A549 (cell line): ENCODE measurements at regions not wholly inside any gene's neighbourhood (a gene's known extent, or its start where the extent isn't known, plus 50 kb on each side); places are given as distances from the start of the nearest gene placed in this dataset.

ENCODE experiments used
- ATAC-seq, 2 experiments: fragments of 200-7000 bp in 1 of 2; fragments of >200 bp in 1 of 2; cut with Nextera tagmentation in 1 of 2; cut with Tn5 transposase in 1 of 2; 3 replicates each; pipeline versions ENCODE4 v1.8.0 to v1.9.1; 2018 to 2020; ENCODE audit warnings: mild to moderate bottlenecking in 1 of 2, moderate library complexity in 1 of 2
- CTCF ChIA-PET: fragments of 300-600 bp; sonication (Branson Sonifier 250); formaldehyde crosslinking; extraction: SDS; loops from one replicate; lab custom pipeline; 2021; ENCODE audit warnings: antibody characterized with exemption, inconsistent platforms; lab: Yijun Ruan, JAX
- POLR2A ChIA-PET: fragments of 350-600 bp; formaldehyde crosslinking; extraction: SDS; loops from one replicate; lab custom pipeline; 2021; ENCODE audit warnings: antibody characterized with exemption, inconsistent platforms; lab: Yijun Ruan, JAX
- DNase-seq, 2 experiments: peaks; one replicate each; pipeline versions ENCODE4 v3.0.0 to v3.0.0-alpha.2; 2011 to 2016; ENCODE audit warnings: low read depth in 1 of 2, low spot score in 1 of 2
- FAIRE-seq: peaks from 2 replicates; lab custom pipeline; 2011; peaks lifted over from hg19 to GRCh38; lab: Jason Lieb, UNC
- H3K27ac ChIP-seq, 2 experiments: fragments of >200 bp; sonication (Bioruptor Twin); formaldehyde crosslinking; 3 replicates each; pipeline ENCODE4 v1.5.1; 2016 to 2017
- H3K4me1 ChIP-seq: fragments of >200 bp; sonication (Bioruptor Twin); formaldehyde crosslinking; 3 replicates; pipeline ENCODE4 v1.6.1; 2016
- H3K4me2 ChIP-seq: fragments of >200 bp; sonication (Bioruptor Twin); formaldehyde crosslinking; 3 replicates; pipeline ENCODE4 v1.6.1; 2016
- H3K4me3 ChIP-seq: fragments of >200 bp; sonication (Bioruptor Twin); formaldehyde crosslinking; 3 replicates; pipeline ENCODE4 v1.5.1; 2016
- H3K9me3 ChIP-seq: fragments of >200 bp; sonication (Bioruptor Twin); formaldehyde crosslinking; 3 replicates; pipeline ENCODE4 v1.6.1; 2016
- CBX2 ChIP-seq: fragments of 200-600 bp; sonication (generic); IDR thresholded peaks from 2 replicates; pipeline ENCODE4 v1.6.1; 2016; ENCODE audit warnings: low read depth, mild to moderate bottlenecking, borderline replicate concordance
- CEBPB ChIP-seq, 2 experiments: fragments of >200 bp in 1 of 2; sonication (Bioruptor Twin) in 1 of 2; formaldehyde crosslinking in 1 of 2; IDR thresholded peaks; 2 replicates each; pipeline ENCODE4 v1.6.1; 2012 to 2016
- CHD2 ChIP-seq: fragments of 150-350 bp; IDR thresholded peaks from 2 replicates; pipeline ENCODE4 v1.6.1; 2014; ENCODE audit warnings: low read length; ENCODE audit not compliant: partially characterized antibody
- E2F6 ChIP-seq: IDR thresholded peaks from 2 replicates; pipeline ENCODE4 v1.6.1; 2012; ENCODE audit warnings: low read depth, borderline replicate concordance
- EHF ChIP-seq: fragments of 250-450 bp; sonication (Bioruptor Pico); IDR thresholded peaks from 2 replicates; pipeline ENCODE4 v1.5.0; 2020; ENCODE audit warnings: mild to moderate bottlenecking
- EHMT2 ChIP-seq: fragments of 200-600 bp; sonication (generic); IDR thresholded peaks from 2 replicates; pipeline ENCODE4 v1.6.1; 2016; ENCODE audit warnings: antibody characterized with exemption, low read depth, mild to moderate bottlenecking, moderate library complexity
- ESRRA ChIP-seq: fragments of 150-350 bp; IDR thresholded peaks from 2 replicates; pipeline ENCODE4 v1.6.1; 2014; ENCODE audit warnings: mild to moderate bottlenecking, low read length, borderline replicate concordance
- FOSB ChIP-seq: fragments of 250-450 bp; sonication (Bioruptor Pico); IDR thresholded peaks from 2 replicates; pipeline ENCODE4 v1.5.0; 2020; ENCODE audit warnings: mild to moderate bottlenecking, moderate library complexity
- GATA3 ChIP-seq: IDR thresholded peaks from 2 replicates; pipeline ENCODE4 v1.6.1; 2012; ENCODE audit warnings: borderline replicate concordance
- HOXA7 ChIP-seq: fragments of 250-450 bp; sonication (Bioruptor Pico); IDR thresholded peaks from 2 replicates; pipeline ENCODE4 v1.5.0; 2020; ENCODE audit warnings: mild to moderate bottlenecking, moderate library complexity
- HOXB13 ChIP-seq: fragments of 250-450 bp; sonication (Bioruptor Pico); IDR thresholded peaks from 2 replicates; pipeline ENCODE4 v1.5.0; 2020; ENCODE audit warnings: low read depth, mild to moderate bottlenecking, moderate library complexity
- JUN ChIP-seq, 2 experiments: fragments of >200 bp; sonication (Bioruptor Twin); formaldehyde crosslinking; IDR thresholded peaks; 2 replicates in 1 of 2; 3 replicates in 1 of 2; pipeline ENCODE4 v1.6.1; 2016 to 2017
- KDM1A ChIP-seq: fragments of 200-600 bp; sonication (generic); IDR thresholded peaks from 2 replicates; pipeline ENCODE4 v1.6.1; 2016; ENCODE audit warnings: low read depth, mild to moderate bottlenecking
- MAFK ChIP-seq: fragments of 450-650 bp; IDR thresholded peaks from 2 replicates; pipeline ENCODE4 v1.6.1; 2014; ENCODE audit not compliant: partially characterized antibody
- MAX ChIP-seq: IDR thresholded peaks from 2 replicates; pipeline ENCODE4 v1.6.1; 2012
- MAZ ChIP-seq: fragments of 150-350 bp; IDR thresholded peaks from 2 replicates; pipeline ENCODE4 v1.6.1; 2014; ENCODE audit warnings: antibody characterized with exemption, low read depth, low read length, borderline replicate concordance
- RARB ChIP-seq: fragments of 250-450 bp; sonication (Bioruptor Pico); IDR thresholded peaks from 2 replicates; pipeline ENCODE4 v1.8.0; 2021; ENCODE audit warnings: mild to moderate bottlenecking, moderate library complexity
- REST ChIP-seq: fragments of 200-600 bp; sonication (generic); IDR thresholded peaks from 2 replicates; pipeline ENCODE4 v1.6.1; 2016; ENCODE audit warnings: antibody characterized with exemption, mild to moderate bottlenecking, moderate library complexity
- SREBF2 ChIP-seq: fragments of 450-650 bp; IDR thresholded peaks from 2 replicates; pipeline ENCODE4 v1.6.1; 2014; ENCODE audit warnings: mild to moderate bottlenecking, moderate library complexity
- TP53 ChIP-seq: fragments of 250-450 bp; sonication (Bioruptor Pico); IDR thresholded peaks from 2 replicates; pipeline ENCODE4 v1.5.0; 2021; ENCODE audit warnings: mild to moderate bottlenecking, moderate library complexity
- ZC3H11A ChIP-seq: fragments of 450-650 bp; IDR thresholded peaks from 2 replicates; pipeline ENCODE4 v1.6.1; 2014; ENCODE audit warnings: antibody characterized with exemption, mild to moderate bottlenecking
- ZNF302 ChIP-seq: fragments of 250-450 bp; sonication (Bioruptor Pico); IDR thresholded peaks from 2 replicates; pipeline ENCODE4 v1.9.0; 2021; ENCODE audit warnings: inconsistent platforms, mild to moderate bottlenecking, moderate library complexity
- WGBS: methylation state at CpG from one replicate; pipeline ENCODE4 v1.1.6; 2017; ENCODE audit errors: missing lambda C conversion rate; 5-methylcytosine and 5-hydroxymethylcytosine counted together
- TF ChIP-seq, protein P1 (sequence below): fragments of 150-350 bp; IDR thresholded peaks from 2 replicates; pipeline ENCODE4 v1.6.1; 2014; ENCODE audit warnings: low read depth, mild to moderate bottlenecking, low read length
- TF ChIP-seq, protein P2 (sequence below): fragments of >200 bp; sonication (Bioruptor Twin); formaldehyde crosslinking; IDR thresholded peaks from 2 replicates; pipeline ENCODE4 v1.6.1; 2016
- TF ChIP-seq, protein P3 (sequence below): fragments of >200 bp; sonication (Bioruptor Twin); formaldehyde crosslinking; IDR thresholded peaks from 3 replicates; pipeline ENCODE4 v1.6.1; 2016

DNA sequence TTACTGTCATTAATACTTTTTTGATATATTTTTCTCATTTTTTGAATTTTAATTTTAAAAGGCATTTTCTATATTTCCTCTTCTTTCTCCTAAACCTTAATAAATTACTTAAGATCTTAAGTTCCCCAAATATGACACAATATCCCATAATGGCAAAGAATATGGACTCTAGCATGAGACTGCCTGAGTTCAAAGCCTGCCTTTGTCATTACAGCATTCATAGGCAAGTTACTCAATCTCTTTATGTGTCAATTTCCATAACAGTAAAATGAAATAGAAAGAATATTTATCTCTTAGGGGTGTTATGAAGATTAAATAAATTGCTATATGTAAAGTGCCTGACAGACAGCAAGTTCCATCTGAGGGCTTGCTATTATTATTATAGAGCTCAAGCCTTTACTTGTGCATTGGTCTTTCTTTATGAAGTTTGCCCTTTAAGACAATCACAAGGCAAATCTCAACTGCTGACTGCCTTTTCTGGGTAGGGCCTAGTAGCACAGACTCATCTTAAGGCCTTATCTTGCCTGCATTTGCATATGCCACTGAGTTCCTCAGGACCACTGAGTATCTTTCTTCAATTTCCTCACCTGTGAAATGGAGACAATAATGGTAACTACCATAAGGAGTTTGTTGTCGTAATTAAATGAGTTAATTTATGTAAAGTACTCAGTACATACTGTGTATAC, 231.0 kb downstream of the NRIP1 start:
- no peak for TF ChIP-seq ESRRA
- no peak for TF ChIP-seq EHMT2
- no peak for TF ChIP-seq HOXA7
- no peak for TF ChIP-seq JUN (IDR thresholded peaks at IDR 0.05)
- TF ChIP-seq ZNF302 (CRISPR knock-in tag) = no peak
- no peak for TF ChIP-seq MAX
- TF ChIP-seq, protein P1, sequence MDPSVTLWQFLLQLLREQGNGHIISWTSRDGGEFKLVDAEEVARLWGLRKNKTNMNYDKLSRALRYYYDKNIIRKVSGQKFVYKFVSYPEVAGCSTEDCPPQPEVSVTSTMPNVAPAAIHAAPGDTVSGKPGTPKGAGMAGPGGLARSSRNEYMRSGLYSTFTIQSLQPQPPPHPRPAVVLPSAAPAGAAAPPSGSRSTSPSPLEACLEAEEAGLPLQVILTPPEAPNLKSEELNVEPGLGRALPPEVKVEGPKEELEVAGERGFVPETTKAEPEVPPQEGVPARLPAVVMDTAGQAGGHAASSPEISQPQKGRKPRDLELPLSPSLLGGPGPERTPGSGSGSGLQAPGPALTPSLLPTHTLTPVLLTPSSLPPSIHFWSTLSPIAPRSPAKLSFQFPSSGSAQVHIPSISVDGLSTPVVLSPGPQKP = no peak
- TF ChIP-seq KDM1A = no peak
- TF ChIP-seq TP53 (CRISPR knock-in tag) = no peak
- no peak for TF ChIP-seq SREBF2
- TF ChIP-seq CHD2 = no peak
- TF ChIP-seq EHF (CRISPR knock-in tag) = no peak
- Histone ChIP-seq H3K9me3 (no peaks in the 10 kb centered on the region), H3K4me2 (no peak overlapping the region), H3K4me1 (no peaks in the 10 kb centered on the region), H3K4me3 (no peak overlapping the region), H3K27ac (no peak overlapping the region)
- ATAC-seq = no peak
- DNase-seq = no peak
- FAIRE-seq = no peak
- 76% methylated on average over 1 of the region's 1 CpG for WGBS
- ChIA-PET CTCF (no interaction called here), POLR2A (no interaction called here)

- Histone ChIP-seq H3K4me1 (no peaks in the 10 kb centered on the region), H3K4me3 (no peak overlapping the region), H3K9me3 (no peaks in the 10 kb centered on the region), H3K4me2 (no peak overlapping the region), H3K27ac (no peak overlapping the region)
- CTCF ChIA-PET = no interaction called here
- no peak for TF ChIP-seq MAZ
- TF ChIP-seq ZNF302 (CRISPR knock-in tag) = no peak
- no peak for TF ChIP-seq TP53 (CRISPR knock-in tag)
- no peak for TF ChIP-seq ZC3H11A
- no peak for TF ChIP-seq REST
- TF ChIP-seq RARB (CRISPR knock-in tag) = no peak
- no peak for TF ChIP-seq FOSB
- TF ChIP-seq MAFK = no peak
- TF ChIP-seq, protein P2, sequence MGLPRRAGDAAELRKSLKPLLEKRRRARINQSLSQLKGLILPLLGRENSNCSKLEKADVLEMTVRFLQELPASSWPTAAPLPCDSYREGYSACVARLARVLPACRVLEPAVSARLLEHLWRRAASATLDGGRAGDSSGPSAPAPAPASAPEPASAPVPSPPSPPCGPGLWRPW = no peak
- TF ChIP-seq, protein P3, sequence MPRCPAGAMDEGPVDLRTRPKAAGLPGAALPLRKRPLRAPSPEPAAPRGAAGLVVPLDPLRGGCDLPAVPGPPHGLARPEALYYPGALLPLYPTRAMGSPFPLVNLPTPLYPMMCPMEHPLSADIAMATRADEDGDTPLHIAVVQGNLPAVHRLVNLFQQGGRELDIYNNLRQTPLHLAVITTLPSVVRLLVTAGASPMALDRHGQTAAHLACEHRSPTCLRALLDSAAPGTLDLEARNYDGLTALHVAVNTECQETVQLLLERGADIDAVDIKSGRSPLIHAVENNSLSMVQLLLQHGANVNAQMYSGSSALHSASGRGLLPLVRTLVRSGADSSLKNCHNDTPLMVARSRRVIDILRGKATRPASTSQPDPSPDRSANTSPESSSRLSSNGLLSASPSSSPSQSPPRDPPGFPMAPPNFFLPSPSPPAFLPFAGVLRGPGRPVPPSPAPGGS = no peak
- no peak for TF ChIP-seq E2F6
- no peak for TF ChIP-seq MAX
- no peak for TF ChIP-seq HOXB13 (CRISPR knock-in tag)
- TF ChIP-seq CBX2 = no peak
- TF ChIP-seq CEBPB (IDR thresholded peaks at IDR 0.05) = no peak
- TF ChIP-seq GATA3 = no peak
- WGBS = 84% methylated on average over 4 of the region's 4 CpGs
- FAIRE-seq (no peak), ATAC-seq (no peak), DNase-seq (no peak)
- POLR2A ChIA-PET = no interaction called here
Measured at GRCh38 chr21:14833241-14833640, 231.6 kb downstream of the NRIP1 start.
